A172 (cell line): ENCODE measurements at regions not wholly inside any gene's neighbourhood (a gene's known extent, or its start where the extent isn't known, plus 50 kb on each side); places are given as distances from the start of the nearest gene placed in this dataset.

ENCODE experiments used
- DNase-seq: peaks from one replicate; pipeline ENCODE4 v3.0.0-alpha.2; 2015; ENCODE audit warnings: low spot score

DNA sequence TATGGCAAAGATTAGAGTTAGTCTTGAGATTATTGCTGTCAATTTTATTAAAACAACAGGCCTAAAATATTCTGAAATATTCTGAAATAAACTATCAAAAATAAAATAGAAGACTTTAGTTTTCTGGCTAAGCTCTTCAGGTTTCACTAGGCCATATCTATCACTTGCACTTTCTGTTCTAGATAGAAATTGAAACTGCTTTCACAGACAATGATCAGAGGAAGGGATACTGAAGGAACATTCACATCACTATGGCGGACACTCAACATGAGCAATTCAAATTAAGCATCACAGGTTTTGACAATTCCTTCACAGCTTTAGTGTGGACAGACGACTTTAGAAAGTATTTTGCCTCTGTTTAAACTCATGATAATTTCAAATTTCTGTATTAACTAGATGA, 586.4 kb upstream of the REG3G start:
- DNase-seq: no peak

DNA sequence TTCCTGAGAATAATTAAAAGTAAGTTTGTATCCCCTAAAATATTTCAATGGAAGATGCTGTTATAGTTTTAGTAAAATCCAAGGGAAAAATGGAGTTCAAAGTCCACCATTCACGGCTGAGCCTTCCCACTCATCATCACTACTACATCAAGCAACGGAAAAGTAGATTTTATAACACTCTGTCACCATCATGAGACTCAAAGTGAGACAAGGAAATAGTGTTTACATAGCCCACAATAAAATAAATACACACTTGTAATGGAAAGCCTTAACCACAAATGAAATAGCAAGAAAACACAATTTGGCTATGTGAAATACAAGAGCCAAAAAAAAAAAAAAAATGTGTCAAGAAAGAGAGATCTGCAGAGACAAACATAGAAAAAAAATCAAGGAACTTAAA, 569.9 kb upstream of the REG3G start:
- DNase-seq: no peak

DNA sequence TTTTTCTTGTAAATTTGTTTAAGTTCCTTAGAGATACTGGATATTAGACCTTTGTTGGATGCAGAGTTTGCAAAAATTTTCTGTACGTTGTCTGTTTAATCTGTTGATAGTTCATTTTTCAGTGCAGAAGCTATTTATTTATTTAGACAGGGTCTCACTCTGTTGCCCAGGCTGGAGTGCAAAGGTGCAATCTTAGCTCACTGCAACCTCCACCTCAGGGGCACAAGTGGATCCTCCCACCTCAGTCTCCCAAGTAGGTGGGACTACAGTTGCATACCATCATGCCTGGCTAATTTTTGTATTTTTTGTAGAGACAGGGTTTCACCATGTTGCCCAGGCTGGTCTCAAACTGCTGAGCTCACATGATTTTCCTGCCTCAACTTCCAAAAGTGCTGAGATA, 568.2 kb upstream of the REG3G start:
- no peak for DNase-seq

DNA sequence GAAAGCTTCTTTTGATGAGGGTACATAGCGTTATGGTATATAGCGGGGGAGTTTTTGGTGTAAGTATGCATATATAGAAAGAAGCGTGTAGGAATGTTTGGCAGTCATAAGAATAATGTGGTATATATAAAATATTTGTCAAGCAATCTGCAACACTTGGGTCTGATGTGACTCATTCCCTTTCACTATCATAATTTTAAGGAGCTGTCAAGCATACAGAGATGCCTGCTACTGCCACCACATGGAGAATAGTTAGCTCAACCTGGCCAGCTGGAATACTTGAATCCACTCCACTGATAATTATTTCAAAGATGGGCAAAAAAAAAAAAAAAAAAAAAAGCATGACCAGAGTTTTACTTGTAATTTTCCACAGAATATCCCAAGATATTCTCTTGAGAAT, 559.8 kb upstream of the REG3G start:
- peak; percentile 67 for DNase-seq

DNA sequence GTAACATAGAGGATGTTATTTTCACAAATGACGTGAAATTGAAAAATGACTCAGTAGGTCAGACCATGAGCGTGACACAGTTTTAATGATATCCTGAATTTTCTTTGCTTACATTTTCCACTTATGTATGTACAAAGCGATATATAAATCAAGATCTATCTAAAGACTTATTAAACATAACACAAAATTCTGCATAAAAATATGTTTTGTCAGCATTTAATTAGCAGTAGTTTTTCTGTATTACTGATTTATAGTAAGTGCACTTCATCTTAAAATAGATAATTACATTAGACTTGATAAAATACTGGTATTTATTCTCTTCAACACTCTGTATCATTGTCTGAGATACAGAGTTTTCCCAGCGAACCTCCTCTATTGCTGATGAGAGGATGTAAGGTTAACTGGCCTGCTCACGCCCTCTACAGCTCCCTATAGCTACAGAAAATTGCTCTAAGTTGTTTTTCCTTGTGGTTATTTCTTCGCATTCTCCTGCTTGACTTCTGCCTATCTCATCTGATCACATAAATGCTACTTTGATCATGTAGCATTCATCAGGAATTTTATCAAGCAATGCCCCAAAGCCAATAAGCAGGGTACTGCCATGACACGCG, 548.8 kb upstream of the REG3G start:
- DNase-seq: no peak

DNA sequence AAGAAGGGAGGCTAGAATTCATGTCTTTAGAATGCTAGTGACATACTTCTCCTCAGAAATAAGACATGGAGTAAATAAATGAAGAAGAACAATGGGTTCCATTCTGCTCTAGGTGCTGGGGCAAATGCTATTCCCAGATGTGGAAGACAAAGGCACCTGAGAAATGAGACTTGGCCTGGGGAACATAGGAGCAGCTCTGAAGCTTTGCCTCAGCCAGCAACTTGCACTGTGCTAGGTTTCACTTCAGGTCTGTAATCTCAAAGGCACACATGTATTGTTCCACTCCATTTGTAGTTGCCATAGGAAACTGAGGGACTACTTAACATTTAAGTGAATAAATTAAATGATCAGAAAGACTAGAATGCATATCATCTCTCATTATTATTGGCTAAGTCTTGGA, 538.9 kb upstream of the REG3G start:
- DNase-seq: peak; percentile 14

DNA sequence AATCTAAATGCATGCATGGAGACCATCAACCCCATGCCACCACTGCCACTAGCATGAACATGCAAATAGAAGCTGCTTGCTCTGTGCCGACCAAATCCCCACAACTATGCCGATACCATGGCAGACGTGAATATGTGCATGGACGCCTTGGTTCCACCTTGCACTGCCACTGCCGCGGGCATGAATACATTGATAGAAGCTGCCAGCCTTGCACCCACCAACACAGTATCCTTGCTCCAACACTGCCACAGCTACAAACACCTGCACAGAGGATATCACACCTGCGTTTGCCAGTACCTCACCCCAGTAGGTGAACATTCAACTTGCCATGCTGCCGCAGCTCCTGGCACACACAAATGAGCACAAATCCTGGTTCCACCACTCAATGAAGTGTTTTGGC, 527.4 kb upstream of the REG3G start:
- DNase-seq: no peak

DNA sequence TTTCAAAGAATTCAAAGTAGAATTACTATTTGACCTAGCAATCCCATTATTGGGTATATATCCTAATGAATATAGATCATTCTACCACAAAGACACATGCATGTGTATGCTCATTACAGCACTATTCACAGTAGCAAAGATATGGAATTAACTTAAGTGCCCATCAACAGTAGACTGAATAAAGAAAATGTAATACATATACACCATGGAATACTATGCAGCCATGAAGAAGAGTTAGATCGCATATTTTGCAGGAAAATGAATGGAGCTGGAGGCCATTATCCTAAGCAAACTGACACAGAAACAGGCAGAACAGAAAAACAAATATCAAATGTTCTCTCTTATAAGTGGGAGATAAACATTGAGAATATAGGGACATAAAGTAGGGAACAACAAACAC, 519.2 kb upstream of the REG3G start:
- DNase-seq: no peak

DNA sequence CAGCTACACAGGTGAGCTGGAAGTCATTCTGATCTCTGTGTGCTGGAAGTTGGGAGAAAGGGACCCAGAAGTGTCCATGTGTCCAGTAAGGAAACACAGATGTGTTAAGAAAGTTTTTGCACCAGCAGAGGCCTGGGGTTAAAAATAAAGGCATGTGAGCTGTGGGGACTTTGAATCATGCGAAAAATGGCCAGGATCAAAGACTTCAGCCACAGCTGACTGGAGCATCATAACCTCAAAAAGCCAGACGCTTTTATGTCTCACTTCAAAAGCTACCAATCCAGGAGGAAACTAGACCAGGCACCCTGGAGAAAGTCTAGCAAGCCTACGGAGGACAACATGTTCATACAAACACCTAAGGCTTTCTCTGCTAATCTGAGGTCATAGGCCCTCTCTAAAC, 503.6 kb upstream of the REG3G start:
- no peak for DNase-seq

DNA sequence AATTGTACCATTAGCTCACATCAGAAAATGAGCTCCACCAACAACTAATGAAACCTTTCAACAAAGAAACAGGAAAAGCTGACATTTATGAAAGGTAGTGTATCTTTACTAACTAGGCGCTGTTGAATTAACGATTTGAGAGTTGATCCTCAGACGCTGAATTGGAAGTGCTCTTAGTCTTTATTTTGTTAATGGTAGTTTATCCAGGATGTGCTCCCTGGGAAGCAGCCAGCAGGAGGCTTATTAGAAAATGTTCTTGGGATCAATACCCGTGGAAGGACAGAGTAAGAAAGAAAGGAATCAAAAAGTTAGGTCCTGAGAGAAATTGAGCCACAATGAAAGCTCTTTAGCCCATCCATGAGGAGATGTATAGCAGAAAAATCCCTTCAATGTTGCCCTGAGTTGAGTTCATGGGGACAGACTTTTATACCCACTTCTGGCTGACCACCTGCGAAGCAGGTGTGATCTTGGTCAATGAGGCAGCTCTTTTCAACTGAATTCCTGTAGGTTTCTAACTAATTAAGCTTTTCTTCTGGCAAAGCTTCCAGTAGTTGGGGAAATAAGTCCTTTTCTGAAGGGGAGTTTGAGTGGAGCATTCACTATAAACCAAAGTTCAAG, 492.6 kb upstream of the REG3G start:
- DNase-seq: no peak

DNA sequence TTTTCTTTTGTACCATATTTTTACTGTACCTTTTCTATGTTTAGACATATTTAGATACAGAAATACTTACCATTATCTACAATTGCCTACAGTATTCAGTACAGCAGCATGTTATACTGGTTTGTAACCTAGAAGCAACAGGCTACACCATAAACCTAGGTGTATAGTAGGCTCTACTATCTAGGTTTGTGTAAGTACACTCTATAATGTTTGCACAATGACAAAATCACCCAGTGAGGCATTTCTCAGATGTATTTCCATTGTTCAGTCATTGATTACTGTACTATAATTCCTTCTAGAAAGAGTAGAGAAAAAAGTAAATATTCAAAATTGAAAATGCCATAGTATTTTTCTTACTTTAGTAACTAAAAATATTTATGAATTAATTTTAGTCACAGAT, 490.1 kb upstream of the REG3G start:
- no peak for DNase-seq

DNA sequence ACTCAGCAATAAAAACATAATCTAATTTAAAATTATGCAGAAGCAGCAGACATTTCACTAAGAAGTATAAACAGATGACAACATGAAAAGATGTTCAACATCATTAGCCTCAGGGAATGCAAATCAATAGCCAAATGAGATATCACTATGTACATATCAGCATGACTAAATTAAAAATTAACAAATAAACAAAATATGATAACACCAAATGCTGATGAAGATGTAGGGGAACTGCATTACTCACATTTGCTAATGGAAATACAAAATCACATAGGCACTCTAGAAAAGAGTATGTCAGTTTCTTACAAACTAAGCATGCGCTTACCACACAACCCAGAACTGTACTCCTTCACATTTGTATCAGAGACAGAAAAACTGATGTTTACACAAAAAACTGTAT, 487.2 kb upstream of the REG3G start:
- DNase-seq: no peak

DNA sequence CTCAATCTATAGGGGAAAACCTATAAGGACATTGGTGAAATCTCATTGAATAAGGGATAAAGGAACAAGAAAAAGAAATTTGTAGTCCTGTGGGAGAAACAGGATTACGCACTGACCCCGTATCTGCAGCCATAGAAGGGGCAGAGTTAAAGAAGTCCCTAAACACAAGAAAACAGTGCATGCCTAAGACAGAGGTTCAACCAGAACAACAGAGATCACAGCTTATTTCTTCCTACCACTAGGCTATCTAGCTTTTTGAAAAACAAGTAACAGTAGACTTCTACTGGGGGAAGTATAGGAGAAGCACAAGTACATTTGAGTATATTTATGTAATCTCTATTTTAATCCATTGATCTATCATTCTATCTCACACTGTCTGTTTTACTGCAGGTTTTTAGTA, 485.2 kb upstream of the REG3G start:
- DNase-seq: no peak

DNA sequence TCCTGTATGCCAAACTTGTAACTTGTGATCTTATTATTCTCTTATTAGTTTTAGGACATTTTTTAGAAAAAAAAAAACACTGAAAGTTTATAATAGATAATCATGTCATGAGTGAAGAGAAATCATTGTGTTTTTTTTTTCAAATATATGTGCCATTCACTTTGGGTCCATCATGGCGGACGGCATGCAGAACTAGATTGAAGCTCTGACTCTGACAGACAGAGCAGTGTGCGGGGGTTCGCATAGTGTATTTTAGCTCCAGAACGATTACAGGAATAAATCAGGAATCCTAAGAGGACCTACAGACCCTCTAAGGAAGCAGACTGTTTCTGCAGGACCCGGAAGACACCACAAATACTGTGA, 484.4 kb upstream of the REG3G start:
- DNase-seq: no peak

DNA sequence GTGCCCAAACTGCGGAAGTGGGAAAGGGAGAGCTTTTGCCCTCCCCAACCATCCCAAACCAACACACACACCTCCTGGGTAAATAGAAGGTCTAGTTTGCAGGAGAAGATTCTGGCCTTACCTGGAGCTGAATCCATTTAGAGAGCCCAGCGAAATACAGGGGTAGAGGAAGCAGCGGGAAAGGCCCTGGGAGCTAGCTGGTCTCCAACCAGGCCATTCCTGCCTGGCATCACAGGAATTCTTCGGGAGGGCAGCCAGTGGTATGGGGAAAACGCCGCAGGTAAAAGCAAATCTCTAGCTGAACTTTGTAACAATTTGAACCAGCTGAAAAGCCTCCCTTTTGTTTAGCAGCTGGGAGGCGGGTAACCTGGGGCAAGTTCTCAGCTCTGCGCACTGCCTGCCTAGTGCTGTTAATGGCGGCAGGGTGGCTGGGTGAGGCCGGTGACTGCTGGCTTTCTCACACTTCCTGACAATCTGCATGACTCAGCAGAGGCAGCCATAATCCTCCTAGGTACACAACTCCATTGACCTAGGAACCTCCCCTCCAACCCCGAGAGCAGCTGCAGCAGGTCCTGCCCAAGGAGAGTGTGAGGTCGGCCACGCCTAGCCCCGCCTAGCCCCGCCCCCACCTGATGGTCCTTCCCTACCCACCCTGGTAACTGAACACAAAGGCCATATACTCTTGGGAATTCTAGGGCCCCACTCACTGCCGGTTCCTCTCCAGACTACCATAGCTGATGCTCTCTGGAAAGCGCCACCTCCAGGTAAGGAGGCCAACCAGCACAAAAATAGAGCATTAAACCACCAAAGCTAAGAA, 483.8 kb upstream of the REG3G start:
- DNase-seq: peak; percentile 96

DNA sequence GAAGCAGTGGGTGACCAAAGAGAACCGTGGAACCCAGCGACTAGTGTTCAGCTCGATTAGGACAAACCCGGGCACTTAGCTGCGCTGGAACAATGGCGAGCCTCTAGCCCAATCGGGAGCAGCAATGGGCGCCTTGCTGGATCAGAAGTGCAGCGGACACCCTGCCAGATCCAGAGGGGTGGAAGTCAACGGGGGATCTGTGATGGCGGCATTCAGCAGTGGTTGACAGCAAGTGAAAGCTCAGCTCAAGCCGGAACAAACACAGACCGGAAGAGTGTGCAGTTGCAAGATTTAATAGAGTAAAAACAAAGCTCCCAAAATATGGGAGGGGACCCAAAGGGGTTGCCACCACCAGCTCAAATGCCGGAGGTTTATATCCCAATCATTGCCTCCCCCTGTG, 478.7 kb upstream of the REG3G start:
- DNase-seq: peak; percentile 21

DNA sequence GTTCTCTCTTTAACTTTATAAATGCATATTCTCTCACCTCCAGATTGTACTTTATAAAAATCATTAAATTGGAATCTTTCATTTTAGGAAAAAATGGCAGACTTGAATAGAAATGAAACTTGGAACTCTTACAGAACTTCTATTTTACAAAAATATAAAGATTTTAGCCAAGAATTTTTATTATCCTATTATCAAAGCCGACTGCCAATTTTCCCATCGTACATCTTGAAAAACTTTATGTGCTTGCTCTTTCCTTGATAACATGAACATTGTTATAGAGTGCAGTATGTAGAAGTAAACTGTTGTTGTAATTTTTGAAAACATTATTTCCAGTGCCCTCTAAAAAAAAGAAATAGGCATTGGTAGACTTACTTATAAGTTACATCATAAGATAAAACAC, 475.7 kb upstream of the REG3G start:
- DNase-seq: no peak

DNA sequence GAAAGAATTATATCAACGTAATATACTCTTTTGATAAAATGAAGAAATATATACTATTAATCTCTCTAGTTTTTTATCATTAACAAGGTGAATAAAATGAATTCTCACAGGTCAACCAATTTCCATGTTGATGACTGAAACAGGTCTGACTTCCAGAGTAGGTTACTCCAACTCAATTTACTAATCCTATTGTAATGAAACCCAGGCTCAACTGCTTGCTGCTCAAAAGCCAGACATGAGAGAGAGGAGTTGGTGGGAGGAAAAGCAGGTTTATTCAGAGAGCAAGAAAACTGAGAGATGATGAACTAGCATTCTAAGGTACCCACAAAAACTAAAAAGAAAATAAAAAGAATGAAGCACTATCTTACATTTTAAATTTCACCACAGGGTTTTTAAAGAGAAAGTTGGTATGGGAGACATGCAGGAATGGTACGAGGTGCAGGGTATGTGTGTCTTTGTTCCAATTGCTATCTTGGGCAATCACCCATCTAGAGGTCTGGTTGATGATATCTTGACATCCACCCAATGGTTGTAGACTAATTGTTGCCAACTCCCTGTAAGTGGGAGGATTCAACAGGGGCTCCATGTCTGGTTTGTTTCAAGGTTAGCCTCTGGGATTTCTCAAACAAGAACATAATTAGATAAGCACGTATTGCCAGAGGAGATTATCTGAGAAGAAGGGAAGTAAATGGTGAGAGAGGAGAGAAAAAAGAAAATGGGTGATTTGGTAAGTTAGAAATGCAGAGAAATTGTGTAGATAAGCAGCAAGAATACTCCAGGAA, 471.4 kb upstream of the REG3G start:
- DNase-seq: no peak

DNA sequence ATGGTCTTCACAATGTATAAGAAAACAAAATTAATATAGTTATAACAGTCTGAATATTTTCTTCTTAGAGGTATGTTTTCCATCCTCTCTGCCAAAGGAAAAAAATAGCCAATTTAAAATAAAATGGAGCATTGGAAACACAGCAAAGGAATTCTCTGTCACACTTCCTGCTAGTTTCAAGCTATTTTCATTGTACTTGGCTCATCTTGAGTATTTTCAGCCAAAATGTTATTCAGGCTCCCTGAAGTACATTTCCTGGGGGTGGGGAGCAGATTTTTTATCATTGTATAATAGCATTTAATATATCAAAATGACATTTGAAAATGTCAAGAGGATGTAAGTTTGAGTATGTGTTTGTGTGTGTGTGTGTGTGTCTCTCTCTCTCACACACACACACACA, 463.6 kb upstream of the REG3G start:
- DNase-seq: no peak

DNA sequence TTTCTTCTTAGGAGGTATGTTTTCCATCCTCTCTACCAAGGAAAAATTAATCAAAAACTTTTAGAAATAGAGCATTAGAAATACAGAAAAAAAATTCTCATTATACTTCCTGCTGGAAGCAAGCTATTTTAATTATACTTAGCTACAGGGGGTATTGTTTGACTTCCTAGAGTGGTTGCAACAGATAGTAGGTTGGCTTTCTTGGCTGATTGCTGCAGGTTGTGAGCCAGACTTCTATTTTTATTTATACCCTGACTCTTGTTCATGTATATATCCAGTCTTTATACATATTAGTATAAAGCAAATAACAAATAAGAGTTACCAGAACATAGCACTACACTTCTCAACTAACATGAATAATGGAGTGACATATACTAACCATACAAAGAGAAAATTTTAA, 460.8 kb upstream of the REG3G start:
- DNase-seq: no peak

DNA sequence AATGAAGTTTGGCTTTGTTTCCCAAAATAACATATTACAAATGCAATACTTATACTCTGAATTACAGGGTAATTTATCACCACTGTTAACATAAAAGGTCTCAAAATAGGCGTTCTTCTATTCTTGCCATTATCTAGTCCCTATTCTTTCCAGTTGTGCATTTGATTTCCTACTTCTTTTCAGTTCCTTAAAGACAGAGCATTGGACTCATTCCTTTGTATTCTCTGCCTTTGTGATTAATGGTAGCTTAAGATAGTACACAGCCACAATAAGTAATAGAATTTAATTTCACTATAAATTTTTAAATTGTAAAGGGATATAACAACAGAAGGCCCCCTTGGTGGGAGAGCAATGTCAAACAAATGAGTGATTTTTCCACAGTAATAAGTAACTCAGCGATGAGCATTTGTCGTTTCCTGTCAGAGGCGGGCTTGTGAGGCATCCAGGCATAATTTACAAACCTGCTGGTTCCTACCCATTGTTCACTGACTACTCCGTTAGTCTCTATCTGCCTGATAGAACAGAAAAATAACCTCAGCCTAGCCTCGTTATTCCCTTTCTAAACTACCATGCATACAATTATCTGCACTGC, 456.6 kb upstream of the REG3G start:
- no peak for DNase-seq

DNA sequence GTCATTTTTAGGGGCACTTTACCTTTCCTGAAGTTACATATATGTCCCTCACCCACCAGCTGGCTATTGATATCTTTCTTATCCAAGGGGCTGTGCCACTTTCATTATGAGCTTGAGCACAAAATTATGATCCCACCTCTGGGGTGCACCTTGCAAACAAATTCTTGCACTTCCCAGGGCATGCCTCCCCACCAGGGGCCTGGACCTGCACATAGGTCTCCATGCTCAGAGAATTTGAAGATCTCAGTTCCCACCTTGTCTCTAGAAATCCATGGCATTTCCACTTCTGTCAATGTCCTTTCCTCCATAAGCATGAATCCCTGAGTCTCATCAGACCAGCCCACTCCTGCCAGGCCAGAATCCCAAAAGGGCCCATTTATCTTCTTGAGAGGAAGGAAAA, 449.1 kb upstream of the REG3G start:
- DNase-seq: no peak
